ENCODE measurements at regions not wholly inside any gene's neighbourhood (a gene's known extent, or its start where the extent isn't known, plus 50 kb on each side); places are given as distances from the start of the nearest gene placed in this dataset.

- no peak overlapping the region for H2AFZ ChIP-seq (ENCODE audit: low read length)
- no peaks in the 10 kb centered on the region for H3K27me3 ChIP-seq (ENCODE audit: control insufficient read depth in 3 of 3, insufficient read depth in 3 of 3, low read depth in 1 of 3, low read length in 3 of 3)
- no peaks in the 10 kb centered on the region for H3K36me3 ChIP-seq (replicated peaks in 1 of 2; ENCODE audit: control insufficient read depth in 2 of 2, insufficient read depth in 2 of 2, low read length in 2 of 2)
- no peak overlapping the region for H3K23ac ChIP-seq (ENCODE audit: low read depth, low read length, poor library complexity)
- H3K9me3 ChIP-seq (replicated peaks in 1 of 2; ENCODE audit: control insufficient read depth in 2 of 2, insufficient read depth in 1 of 2, low read depth in 1 of 2, low read length in 2 of 2) = no peaks in the 10 kb centered on the region
- H2BK120ac ChIP-seq (ENCODE audit: low read depth, low read length) = no peak overlapping the region
- no peaks in the 10 kb centered on the region for H3K4me1 ChIP-seq (ENCODE audit: control insufficient read depth in 2 of 2, insufficient read depth in 1 of 2, low read depth in 1 of 2, low read length in 2 of 2)
- WGBS, 2 donors (ENCODE audit: extremely low coverage in 2 of 2, insufficient read length in 2 of 2, insufficient replicate concordance in 1 of 2) = no CpG with 5 or more reads among the region's 4 CpGs
- H3K14ac ChIP-seq (ENCODE audit: low read length) = no peak overlapping the region
- H3K18ac ChIP-seq (ENCODE audit: low read length) = no peak overlapping the region
- H2BK15ac ChIP-seq (ENCODE audit: low read length) = no peak overlapping the region
- H2BK12ac ChIP-seq (ENCODE audit: low read length) = no peak overlapping the region
- H4K8ac ChIP-seq (ENCODE audit: low read depth, low read length) = no peak overlapping the region
- no peaks in the 10 kb centered on the region for H3K79me1 ChIP-seq (ENCODE audit: low read depth, low read length)
- H3K9ac ChIP-seq (ENCODE audit: low read depth, low read length, poor library complexity) = no peak overlapping the region
- DNase-seq (ENCODE audit: low spot score) = no peak
- no peak overlapping the region for H2AK5ac ChIP-seq (ENCODE audit: low read depth, low read length)
- H3K27ac ChIP-seq (replicated peaks; ENCODE audit: low read length) = no peak overlapping the region
- H3K4ac ChIP-seq (ENCODE audit: low read length) = no peak overlapping the region
- H3K4me3 ChIP-seq (ENCODE audit: low read length in 2 of 2) = no peak overlapping the region
- H4K91ac ChIP-seq (ENCODE audit: low read depth, low read length, poor library complexity) = no peak overlapping the region
- no peak overlapping the region for H3K4me2 ChIP-seq (ENCODE audit: insufficient read depth, low read length, poor library complexity, severe bottlenecking)
- no peak overlapping the region for H2BK5ac ChIP-seq (ENCODE audit: low read length)
Observed at GRCh38 chr16:56073508-56073907, 117.8 kb upstream of the GNAO1 start.

DNA sequence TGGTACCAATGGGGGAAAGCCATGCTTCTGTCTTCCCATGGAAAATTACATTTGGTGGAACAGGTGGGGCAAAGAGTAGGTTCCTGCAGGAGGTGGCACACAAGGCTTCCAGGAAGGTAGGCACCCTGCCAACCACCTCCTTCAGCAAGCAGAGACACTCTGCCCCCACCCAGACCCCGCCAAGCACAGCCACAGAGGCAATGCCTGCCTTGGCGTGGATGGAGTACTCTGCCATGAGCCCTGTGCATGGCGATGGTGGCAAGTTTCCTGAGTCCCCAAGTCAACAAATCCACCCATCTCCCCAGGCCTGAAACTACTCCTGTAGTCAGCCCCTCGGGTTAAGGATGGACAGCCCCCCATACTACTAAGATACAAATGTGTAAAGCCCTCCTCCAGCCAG is 119.2 kb upstream of the GNAO1 start:
- H3K9ac ChIP-seq (ENCODE audit: low read depth, low read length, poor library complexity) = no peak overlapping the region
- H3K79me1 ChIP-seq (ENCODE audit: low read depth, low read length) = no peaks in the 10 kb centered on the region
- no peak overlapping the region for H4K91ac ChIP-seq (ENCODE audit: low read depth, low read length, poor library complexity)
- no peak overlapping the region for H3K14ac ChIP-seq (ENCODE audit: low read length)
- H3K9me3 ChIP-seq (replicated peaks in 1 of 2; ENCODE audit: control insufficient read depth in 2 of 2, insufficient read depth in 1 of 2, low read depth in 1 of 2, low read length in 2 of 2) = no peaks in the 10 kb centered on the region
- H3K4me2 ChIP-seq (ENCODE audit: insufficient read depth, low read length, poor library complexity, severe bottlenecking) = no peak overlapping the region
- H3K18ac ChIP-seq (ENCODE audit: low read length) = no peak overlapping the region
- no peaks in the 10 kb centered on the region for H3K4me1 ChIP-seq (ENCODE audit: control insufficient read depth in 2 of 2, insufficient read depth in 1 of 2, low read depth in 1 of 2, low read length in 2 of 2)
- DNase-seq (ENCODE audit: low spot score) = no peak
- H2BK15ac ChIP-seq (ENCODE audit: low read length) = no peak overlapping the region
- no peak overlapping the region for H3K23ac ChIP-seq (ENCODE audit: low read depth, low read length, poor library complexity)
- H3K4ac ChIP-seq (ENCODE audit: low read length) = no peak overlapping the region
- no peak overlapping the region for H2BK12ac ChIP-seq (ENCODE audit: low read length)
- no peak overlapping the region for H2AK5ac ChIP-seq (ENCODE audit: low read depth, low read length)
- H3K27me3 ChIP-seq (ENCODE audit: control insufficient read depth in 3 of 3, insufficient read depth in 3 of 3, low read depth in 1 of 3, low read length in 3 of 3) = no peaks in the 10 kb centered on the region
- no peaks in the 10 kb centered on the region for H3K36me3 ChIP-seq (replicated peaks in 1 of 2; ENCODE audit: control insufficient read depth in 2 of 2, insufficient read depth in 2 of 2, low read length in 2 of 2)
- no peak overlapping the region for H3K27ac ChIP-seq (replicated peaks; ENCODE audit: low read length)
- no peak overlapping the region for H2BK120ac ChIP-seq (ENCODE audit: low read depth, low read length)
- H2BK5ac ChIP-seq (ENCODE audit: low read length) = no peak overlapping the region
- no peak overlapping the region for H4K8ac ChIP-seq (ENCODE audit: low read depth, low read length)
- no peak overlapping the region for H2AFZ ChIP-seq (ENCODE audit: low read length)
- no peak overlapping the region for H3K4me3 ChIP-seq (ENCODE audit: low read length in 2 of 2)
- no CpG with 5 or more reads among the region's 4 CpGs for WGBS, 2 donors (ENCODE audit: extremely low coverage in 2 of 2, insufficient read length in 2 of 2, insufficient replicate concordance in 1 of 2)

DNA sequence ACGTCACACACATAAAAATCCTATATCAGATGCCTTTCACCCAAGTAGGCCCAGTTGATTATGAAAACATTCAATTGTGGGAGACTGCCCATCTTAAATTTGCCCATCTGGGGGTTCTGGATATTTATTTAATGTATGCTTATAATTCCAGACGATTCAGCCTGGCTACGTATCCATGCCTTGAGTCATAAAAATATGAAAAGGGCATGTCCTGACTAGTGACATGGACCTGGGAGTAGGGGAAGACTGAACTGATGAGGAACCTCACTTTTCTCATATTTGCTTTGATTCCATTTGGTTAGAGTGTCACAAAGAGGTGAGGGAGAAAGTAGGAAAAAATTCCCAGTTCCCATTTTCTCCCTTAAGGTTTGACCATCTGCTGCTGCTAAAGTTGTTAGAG is 122.5 kb upstream of the GNAO1 start:
- Histone ChIP-seq H3K4me1 (ENCODE audit: control insufficient read depth in 2 of 2, insufficient read depth in 1 of 2, low read depth in 1 of 2, low read length in 2 of 2) (no peaks in the 10 kb centered on the region), H3K36me3 (replicated peaks in 1 of 2; ENCODE audit: control insufficient read depth in 2 of 2, insufficient read depth in 2 of 2, low read length in 2 of 2) (no peaks in the 10 kb centered on the region), H2BK12ac (ENCODE audit: low read length) (no peak overlapping the region), H3K23ac (ENCODE audit: low read depth, low read length, poor library complexity) (no peak overlapping the region), H3K27me3 (ENCODE audit: control insufficient read depth in 3 of 3, insufficient read depth in 3 of 3, low read depth in 1 of 3, low read length in 3 of 3) (no peaks in the 10 kb centered on the region), H4K8ac (ENCODE audit: low read depth, low read length) (no peak overlapping the region), H3K79me1 (ENCODE audit: low read depth, low read length) (no peaks in the 10 kb centered on the region), H3K18ac (ENCODE audit: low read length) (no peak overlapping the region), H3K14ac (ENCODE audit: low read length) (no peak overlapping the region), H2AFZ (ENCODE audit: low read length) (no peak overlapping the region), H4K91ac (ENCODE audit: low read depth, low read length, poor library complexity) (no peak overlapping the region), H3K27ac (replicated peaks; ENCODE audit: low read length) (no peak overlapping the region), H3K9me3 (replicated peaks in 1 of 2; ENCODE audit: control insufficient read depth in 2 of 2, insufficient read depth in 1 of 2, low read depth in 1 of 2, low read length in 2 of 2) (no peaks in the 10 kb centered on the region), H2BK5ac (ENCODE audit: low read length) (no peak overlapping the region), H3K4me2 (ENCODE audit: insufficient read depth, low read length, poor library complexity, severe bottlenecking) (no peak overlapping the region), H2AK5ac (ENCODE audit: low read depth, low read length) (no peak overlapping the region), H3K4ac (ENCODE audit: low read length) (no peak overlapping the region), H3K4me3 (ENCODE audit: low read length in 2 of 2) (no peak overlapping the region), H2BK120ac (ENCODE audit: low read depth, low read length) (no peak overlapping the region), H3K9ac (ENCODE audit: low read depth, low read length, poor library complexity) (no peak overlapping the region), H2BK15ac (ENCODE audit: low read length) (no peak overlapping the region)
- WGBS, 2 donors (ENCODE audit: extremely low coverage in 2 of 2, insufficient read length in 2 of 2, insufficient replicate concordance in 1 of 2) = no CpG with 5 or more reads among the region's 3 CpGs
- DNase-seq (ENCODE audit: low spot score) = no peak

DNA sequence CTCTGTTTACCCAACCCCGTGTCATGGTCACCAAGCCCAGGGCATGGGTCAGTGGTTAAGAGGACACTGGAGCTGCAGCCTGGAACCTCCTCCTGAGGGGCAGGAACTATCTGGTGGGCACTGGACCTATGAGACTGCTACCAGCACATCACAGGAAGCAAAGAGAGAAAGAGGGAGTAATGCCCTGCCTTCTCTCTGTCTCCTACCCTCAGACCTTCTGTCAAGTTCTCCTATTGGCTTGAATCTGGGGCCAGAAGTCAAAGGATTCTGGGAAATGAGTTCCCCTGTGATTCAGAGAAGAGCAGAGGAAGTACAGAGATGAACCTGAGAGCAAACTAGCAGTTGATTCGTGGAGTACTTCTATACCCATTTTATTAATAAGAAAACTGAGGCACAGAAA is 123.0 kb upstream of the GNAO1 start:
- no peaks in the 10 kb centered on the region for H3K9me3 ChIP-seq (replicated peaks in 1 of 2; ENCODE audit: control insufficient read depth in 2 of 2, insufficient read depth in 1 of 2, low read depth in 1 of 2, low read length in 2 of 2)
- no peak overlapping the region for H4K91ac ChIP-seq (ENCODE audit: low read depth, low read length, poor library complexity)
- no peak overlapping the region for H2AK5ac ChIP-seq (ENCODE audit: low read depth, low read length)
- H3K23ac ChIP-seq (ENCODE audit: low read depth, low read length, poor library complexity) = no peak overlapping the region
- no peaks in the 10 kb centered on the region for H3K79me1 ChIP-seq (ENCODE audit: low read depth, low read length)
- H3K27ac ChIP-seq (replicated peaks; ENCODE audit: low read length) = no peak overlapping the region
- H2AFZ ChIP-seq (ENCODE audit: low read length) = no peak overlapping the region
- H2BK15ac ChIP-seq (ENCODE audit: low read length) = no peak overlapping the region
- no peak overlapping the region for H3K18ac ChIP-seq (ENCODE audit: low read length)
- no peak for DNase-seq (ENCODE audit: low spot score)
- H3K4me2 ChIP-seq (ENCODE audit: insufficient read depth, low read length, poor library complexity, severe bottlenecking) = no peak overlapping the region
- no peak overlapping the region for H4K8ac ChIP-seq (ENCODE audit: low read depth, low read length)
- no peaks in the 10 kb centered on the region for H3K4me1 ChIP-seq (ENCODE audit: control insufficient read depth in 2 of 2, insufficient read depth in 1 of 2, low read depth in 1 of 2, low read length in 2 of 2)
- WGBS, 2 donors (ENCODE audit: extremely low coverage in 2 of 2, insufficient read length in 2 of 2, insufficient replicate concordance in 1 of 2) = no CpG with 5 or more reads among the region's 2 CpGs
- H3K9ac ChIP-seq (ENCODE audit: low read depth, low read length, poor library complexity) = no peak overlapping the region
- H2BK120ac ChIP-seq (ENCODE audit: low read depth, low read length) = no peak overlapping the region
- no peak overlapping the region for H2BK12ac ChIP-seq (ENCODE audit: low read length)
- no peak overlapping the region for H3K4ac ChIP-seq (ENCODE audit: low read length)
- H3K27me3 ChIP-seq (ENCODE audit: control insufficient read depth in 3 of 3, insufficient read depth in 3 of 3, low read depth in 1 of 3, low read length in 3 of 3) = no peaks in the 10 kb centered on the region
- H3K14ac ChIP-seq (ENCODE audit: low read length) = no peak overlapping the region
- no peak overlapping the region for H3K4me3 ChIP-seq (ENCODE audit: low read length in 2 of 2)
- H3K36me3 ChIP-seq (replicated peaks in 1 of 2; ENCODE audit: control insufficient read depth in 2 of 2, insufficient read depth in 2 of 2, low read length in 2 of 2) = no peaks in the 10 kb centered on the region
- H2BK5ac ChIP-seq (ENCODE audit: low read length) = no peak overlapping the region

Measured in neuronal stem cell (in vitro differentiated cells).